Trophoblast cell (in vitro differentiated cells and primary cell): ENCODE measurements at regions not wholly inside any gene's neighbourhood (a gene's known extent, or its start where the extent isn't known, plus 50 kb on each side); places are given as distances from the start of the nearest gene placed in this dataset.

Experiments
- DNase-seq, 2 donors: peaks; one replicate each; pipeline ENCODE4 v3.0.0-alpha.2; 2016
- H2AFZ ChIP-seq: 2 replicates; pipeline ENCODE4 v1.6.1; 2013; ENCODE audit warnings: low read length, moderate library complexity, mild to moderate bottlenecking; ENCODE audit not compliant: insufficient read depth, poor library complexity
- H2AK5ac ChIP-seq: 2 replicates; pipeline ENCODE4 v1.6.1; 2013; ENCODE audit warnings: mild to moderate bottlenecking, low read length
- H2BK120ac ChIP-seq: 2 replicates; pipeline ENCODE4 v1.6.1; 2013; ENCODE audit warnings: low read length, mild to moderate bottlenecking, moderate library complexity; ENCODE audit not compliant: insufficient read depth, poor library complexity
- H2BK12ac ChIP-seq: 2 replicates; pipeline ENCODE4 v1.6.1; 2013; ENCODE audit warnings: mild to moderate bottlenecking, low read length, moderate library complexity
- H2BK5ac ChIP-seq: 2 replicates; pipeline ENCODE4 v1.6.1; 2013; ENCODE audit warnings: low read length, low read depth, moderate library complexity, mild to moderate bottlenecking; ENCODE audit not compliant: poor library complexity
- H3K14ac ChIP-seq: 2 replicates; pipeline ENCODE4 v1.6.1; 2013; ENCODE audit warnings: mild to moderate bottlenecking, low read length
- H3K18ac ChIP-seq: 2 replicates; pipeline ENCODE4 v1.6.1; 2013; ENCODE audit warnings: mild to moderate bottlenecking, low read length
- H3K23ac ChIP-seq: 2 replicates; pipeline ENCODE4 v1.6.1; 2013; ENCODE audit warnings: low read length
- H3K27ac ChIP-seq: 2 replicates; pipeline ENCODE4 v1.5.1; 2013; ENCODE audit warnings: low read depth, mild to moderate bottlenecking, inconsistent platforms, low read length, moderate library complexity
- H3K27me3 ChIP-seq: 2 replicates; pipeline ENCODE4 v1.6.1; 2013; ENCODE audit warnings: inconsistent platforms, mild to moderate bottlenecking, low read length, moderate library complexity; ENCODE audit not compliant: insufficient read depth
- H3K36me3 ChIP-seq, 2 experiments: 1 replicate in 1 of 2; 2 replicates in 1 of 2; pipeline ENCODE4 v1.6.1; 2013; ENCODE audit warnings: low read length in 2 of 2, mild to moderate bottlenecking in 2 of 2, moderate library complexity in 1 of 2; ENCODE audit not compliant: insufficient read depth in 2 of 2, control insufficient read depth in 1 of 2
- H3K4ac ChIP-seq: 2 replicates; pipeline ENCODE4 v1.6.1; 2013; ENCODE audit warnings: low read depth, mild to moderate bottlenecking, low read length, moderate library complexity
- H3K4me1 ChIP-seq, 2 experiments: 1 replicate in 1 of 2; 2 replicates in 1 of 2; pipeline ENCODE4 v1.6.1; 2013; ENCODE audit warnings: low read length in 2 of 2, mild to moderate bottlenecking in 2 of 2, moderate library complexity in 1 of 2; ENCODE audit not compliant: insufficient read depth in 2 of 2, control insufficient read depth in 1 of 2
- H3K4me2 ChIP-seq: 2 replicates; pipeline ENCODE4 v1.6.1; 2013; ENCODE audit warnings: inconsistent platforms, mild to moderate bottlenecking, low read length, moderate library complexity
- H3K4me3 ChIP-seq: 2 replicates; pipeline ENCODE4 v1.5.1; 2013; ENCODE audit warnings: mild to moderate bottlenecking, low read depth, low read length, inconsistent platforms
- H3K79me1 ChIP-seq: one replicate; pipeline ENCODE4 v1.6.1; 2013; ENCODE audit warnings: low read length
- H3K79me2 ChIP-seq: 2 replicates; pipeline ENCODE4 v1.6.1; 2013; ENCODE audit warnings: low read length, mild to moderate bottlenecking; ENCODE audit not compliant: control insufficient read depth, insufficient read depth, poor library complexity
- H3K9ac ChIP-seq: 2 replicates; pipeline ENCODE4 v1.6.1; 2013; ENCODE audit warnings: mild to moderate bottlenecking, low read length
- H3K9me3 ChIP-seq: 2 replicates; pipeline ENCODE4 v1.6.1; 2013; ENCODE audit warnings: low read depth, mild to moderate bottlenecking, control low read depth, inconsistent platforms, low read length; ENCODE audit not compliant: insufficient read depth
- H4K12ac ChIP-seq: 2 replicates; pipeline ENCODE4 v1.6.1; 2013; ENCODE audit warnings: low read depth, mild to moderate bottlenecking, low read length, moderate library complexity
- H4K8ac ChIP-seq: 2 replicates; pipeline ENCODE4 v1.6.1; 2013; ENCODE audit warnings: low read depth, mild to moderate bottlenecking, low read length, moderate library complexity
- H4K91ac ChIP-seq: one replicate; pipeline ENCODE4 v1.6.1; 2013; ENCODE audit warnings: low read depth, mild to moderate bottlenecking, low read length, moderate library complexity
- WGBS: extraction: QIAGEN DNeasy Blood & Tissue Kit; methylation state at CpG from one replicate; pipeline ENCODE4 v1.1.7; 2013; ENCODE audit warnings: missing lambda C conversion rate; ENCODE audit not compliant: insufficient read length, insufficient coverage; ENCODE audit errors: extremely low coverage; 5-methylcytosine and 5-hydroxymethylcytosine counted together

GRCh38 chr5:39854771-39855410 lies 430.1 kb upstream of the DAB2 start:
- Histone ChIP-seq H3K36me3 (no peaks in the 10 kb centered on the region), H3K14ac (no peak overlapping the region)

GRCh38 chr5:39850291-39850690 lies 425.5 kb upstream of the DAB2 start:
- Histone ChIP-seq H3K79me1 (no peaks in the 10 kb centered on the region), H4K8ac (no peak overlapping the region), H3K18ac (no peak overlapping the region), H4K91ac (no peak overlapping the region), H3K79me2 (no peaks in the 10 kb centered on the region), H3K9me3 (no peaks in the 10 kb centered on the region), H3K36me3 (no peaks in the 10 kb centered on the region), H4K12ac (no peak overlapping the region), H2BK12ac (no peak overlapping the region), H3K27ac (no peak overlapping the region), H3K9ac (no peak overlapping the region), H3K23ac (no peak overlapping the region), H3K4me1 (no peaks in the 10 kb centered on the region), H2AK5ac (no peak overlapping the region), H3K4ac (no peak overlapping the region), H2AFZ (no peak overlapping the region), H3K4me3 (no peak overlapping the region), H2BK120ac (no peak overlapping the region), H3K4me2 (no peak overlapping the region), H3K27me3 (no peaks in the 10 kb centered on the region), H2BK5ac (no peak overlapping the region), H3K14ac (no peak overlapping the region)
- no CpG with 5 or more reads among the region's 4 CpGs for WGBS
- DNase-seq = no peak

More at GRCh38 chr5:39854771-39855410, 430.1 kb upstream of the DAB2 start:
- H3K4me2 ChIP-seq = no peak overlapping the region
- no peak overlapping the region for H3K23ac ChIP-seq
- no CpG with 5 or more reads among the region's 2 CpGs for WGBS
- no peaks in the 10 kb centered on the region for H3K79me1 ChIP-seq
- H3K18ac ChIP-seq = no peak overlapping the region
- no peaks in the 10 kb centered on the region for H3K79me2 ChIP-seq
- no peak overlapping the region for H2BK120ac ChIP-seq
- H3K27ac ChIP-seq = no peak overlapping the region
- H3K4ac ChIP-seq = no peak overlapping the region
- no peak overlapping the region for H3K9ac ChIP-seq
- no peak overlapping the region for H2AFZ ChIP-seq
- H3K4me3 ChIP-seq = no peak overlapping the region
- H4K12ac ChIP-seq = no peak overlapping the region
- H2BK12ac ChIP-seq = no peak overlapping the region
- H4K8ac ChIP-seq = no peak overlapping the region
- no peak overlapping the region for H4K91ac ChIP-seq
- no peak overlapping the region for H2BK5ac ChIP-seq
- no peak overlapping the region for H2AK5ac ChIP-seq
- no peaks in the 10 kb centered on the region for H3K27me3 ChIP-seq
- H3K4me1 ChIP-seq = no peaks in the 10 kb centered on the region
- no peaks in the 10 kb centered on the region for H3K9me3 ChIP-seq
- DNase-seq = no peak

- Histone ChIP-seq H3K4me3 (no peak overlapping the region), H4K91ac (no peak overlapping the region), H2BK12ac (no peak overlapping the region), H3K79me2 (no peaks in the 10 kb centered on the region), H3K4me2 (no peak overlapping the region), H3K14ac (no peak overlapping the region), H3K23ac (no peak overlapping the region), H3K9me3 (no peaks in the 10 kb centered on the region), H3K79me1 (no peaks in the 10 kb centered on the region), H3K18ac (no peak overlapping the region), H3K4ac (no peak overlapping the region), H2AK5ac (no peak overlapping the region), H3K36me3 (no peaks in the 10 kb centered on the region), H2BK120ac (no peak overlapping the region), H3K9ac (no peak overlapping the region), H2BK5ac (no peak overlapping the region), H2AFZ (no peak overlapping the region), H3K27ac (no peak overlapping the region), H3K4me1 (no peaks in the 10 kb centered on the region), H3K27me3 (no peaks in the 10 kb centered on the region), H4K12ac (no peak overlapping the region), H4K8ac (no peak overlapping the region)
- no peak for DNase-seq
These were observed 421.4 kb upstream of the DAB2 start for GRCh38 chr5:39846144-39846543.

GRCh38 chr5:39843767-39844166 lies 419.0 kb upstream of the DAB2 start:
- Histone ChIP-seq H2BK5ac (no peak overlapping the region), H3K14ac (no peak overlapping the region), H3K36me3 (no peaks in the 10 kb centered on the region), H3K9ac (no peak overlapping the region), H3K4me1 (no peaks in the 10 kb centered on the region), H3K79me1 (no peaks in the 10 kb centered on the region), H3K18ac (no peak overlapping the region), H3K23ac (no peak overlapping the region), H4K91ac (no peak overlapping the region), H2AK5ac (no peak overlapping the region), H2BK12ac (no peak overlapping the region), H3K4ac (no peak overlapping the region), H2BK120ac (no peak overlapping the region), H3K4me3 (no peak overlapping the region), H3K27ac (no peak overlapping the region), H4K12ac (no peak overlapping the region), H3K4me2 (no peak overlapping the region), H4K8ac (no peak overlapping the region), H2AFZ (no peak overlapping the region), H3K79me2 (no peaks in the 10 kb centered on the region), H3K27me3 (no peaks in the 10 kb centered on the region), H3K9me3 (no peaks in the 10 kb centered on the region)
- DNase-seq = no peak
- no CpG with 5 or more reads among the region's 1 CpG for WGBS
